NCI-H1694 (cell line): ENCODE measurements at regions not wholly inside any gene's neighbourhood (a gene's known extent, or its start where the extent isn't known, plus 50 kb on each side); places are given as distances from the start of the nearest gene placed in this dataset.
A peak's percentile ranks its signal among the peaks of the same experiment; 100 is the strongest.

Source experiments
- DNase-seq: peaks from one replicate; lab custom pipeline; 2025; lab: John Stamatoyannopoulos, UW

DNA sequence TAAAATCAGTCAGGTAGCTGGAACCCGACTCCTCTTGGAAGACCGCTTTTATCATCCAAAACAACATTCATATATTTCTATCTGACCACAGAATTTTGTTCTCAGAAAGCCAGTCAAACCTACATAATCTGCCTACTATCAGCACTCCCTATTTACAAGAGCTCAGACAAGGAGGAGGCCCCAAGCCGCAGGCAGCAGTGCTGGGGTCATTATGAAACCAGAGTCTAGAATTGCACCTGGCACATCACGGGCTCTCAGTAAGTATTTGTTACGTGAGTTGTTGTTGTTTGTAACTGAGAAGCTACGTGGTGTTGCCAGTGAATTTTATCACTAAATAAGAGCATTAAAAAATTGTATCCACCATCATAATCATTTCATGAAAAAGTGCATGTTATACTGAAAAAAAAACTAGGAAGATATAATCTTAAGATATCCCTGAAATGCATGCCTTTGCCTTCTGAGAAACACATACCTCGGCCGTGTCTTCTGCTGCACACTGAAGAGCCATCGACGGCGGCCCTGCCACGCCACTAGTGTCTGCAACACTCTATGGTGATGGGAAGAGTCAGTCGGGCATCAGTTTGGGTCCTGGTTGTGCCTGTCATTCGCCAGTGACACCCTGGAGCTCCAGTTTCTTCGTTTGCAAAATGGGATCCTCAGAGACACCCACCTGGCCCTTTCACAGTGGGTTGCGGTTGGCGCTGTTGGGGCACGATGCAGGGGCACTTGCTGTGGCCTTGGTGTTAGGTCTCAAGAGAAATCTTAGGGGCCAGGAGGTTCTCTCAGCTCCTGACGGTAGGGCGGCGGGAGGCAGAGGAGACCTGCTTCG lies 505.9 kb downstream of the EIPR1 start:
- DNase-seq = no peak

DNA sequence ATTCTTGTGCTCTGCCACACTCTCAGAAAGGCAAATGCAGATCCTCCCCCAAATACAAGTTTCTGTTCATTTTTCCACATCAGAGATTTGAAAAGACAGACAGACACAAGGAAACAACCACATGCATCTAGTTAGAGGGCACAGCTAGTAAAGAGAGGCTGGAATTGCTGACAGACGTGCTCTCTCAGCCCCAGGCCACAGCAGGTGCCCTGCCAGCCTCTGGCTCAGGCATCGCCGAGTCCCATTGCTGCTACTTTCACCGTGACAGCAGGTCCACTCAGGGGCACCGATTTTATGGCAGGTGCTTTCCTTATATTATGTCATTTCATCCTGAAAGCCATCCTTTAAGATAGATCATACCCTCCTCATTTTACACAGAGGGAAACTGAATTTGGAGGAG lies 507.5 kb downstream of the EIPR1 start:
- no peak for DNase-seq

- no peak for DNase-seq
Observed at GRCh38 chr2:2869553-2869952, 508.1 kb downstream of the EIPR1 start.

DNA sequence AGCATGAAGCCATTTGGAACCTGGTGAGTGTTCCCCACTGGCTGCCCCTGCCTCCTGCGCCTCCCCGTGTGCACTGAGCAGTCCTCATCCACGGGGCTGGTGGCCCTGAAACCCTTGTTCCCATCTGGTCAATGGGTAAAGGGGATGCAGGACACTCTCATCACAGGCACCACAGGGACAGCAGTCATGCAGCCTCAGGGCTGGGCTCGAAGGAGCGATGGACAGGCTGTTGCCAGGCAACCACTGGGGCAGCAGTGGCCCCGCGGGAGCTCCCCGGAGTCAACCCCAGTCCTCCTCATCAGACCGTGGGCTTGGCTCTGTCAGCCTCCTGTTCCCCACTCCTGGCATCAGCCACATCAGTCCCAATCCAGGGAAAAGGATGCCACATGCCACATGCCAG lies 509.5 kb downstream of the EIPR1 start:
- DNase-seq = no peak

DNA sequence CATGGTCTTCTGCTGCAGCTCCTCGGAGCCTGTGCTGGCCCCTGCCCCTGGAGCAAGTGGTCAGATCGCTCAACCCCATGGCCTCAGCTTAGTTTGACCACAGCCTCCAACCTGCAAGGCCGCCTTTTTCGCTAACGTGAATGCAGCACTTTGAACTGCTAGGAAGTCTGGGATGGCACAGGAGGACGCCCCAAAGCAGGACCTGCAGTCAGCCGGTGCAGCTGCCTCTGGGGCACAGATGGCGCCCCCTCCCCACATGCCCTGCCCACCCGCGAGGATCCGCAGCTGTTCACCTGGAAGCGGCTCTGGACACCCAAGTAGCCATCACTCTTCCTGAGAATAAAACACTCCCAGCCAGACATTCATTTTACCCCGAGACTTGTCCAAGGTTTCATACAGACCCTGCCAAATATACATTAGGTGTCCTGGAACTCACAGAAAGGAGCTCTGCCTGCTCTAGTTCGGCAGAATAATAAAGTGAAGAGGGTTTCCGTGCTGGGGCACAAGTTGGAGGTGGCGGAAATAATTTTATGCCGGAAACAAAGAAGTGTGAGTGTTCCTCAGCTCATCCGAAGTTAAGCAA lies 510.1 kb downstream of the EIPR1 start:
- no peak for DNase-seq

GRCh38 chr2:2866459-2866858 lies 511.2 kb downstream of the EIPR1 start:
- DNase-seq = no peak

DNA sequence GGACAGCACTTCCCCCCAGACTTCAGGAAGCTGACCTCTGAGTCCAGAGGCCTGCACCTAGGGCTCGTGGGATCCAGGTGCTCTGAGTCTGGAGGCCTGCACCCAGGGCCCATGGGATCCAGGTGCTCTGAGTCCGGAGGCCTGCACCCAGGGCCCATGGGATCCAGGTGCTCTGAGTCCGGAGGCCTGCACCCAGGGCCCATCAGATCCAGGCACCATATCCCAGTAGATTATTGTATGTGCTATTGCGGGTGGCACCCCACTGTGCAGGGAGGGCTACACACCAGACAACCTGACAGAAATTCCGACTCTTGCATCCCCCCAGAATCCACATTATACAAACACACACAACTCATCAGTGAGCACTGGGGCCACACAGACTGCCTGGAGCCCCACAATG lies 515.2 kb downstream of the EIPR1 start:
- no peak for DNase-seq

DNA sequence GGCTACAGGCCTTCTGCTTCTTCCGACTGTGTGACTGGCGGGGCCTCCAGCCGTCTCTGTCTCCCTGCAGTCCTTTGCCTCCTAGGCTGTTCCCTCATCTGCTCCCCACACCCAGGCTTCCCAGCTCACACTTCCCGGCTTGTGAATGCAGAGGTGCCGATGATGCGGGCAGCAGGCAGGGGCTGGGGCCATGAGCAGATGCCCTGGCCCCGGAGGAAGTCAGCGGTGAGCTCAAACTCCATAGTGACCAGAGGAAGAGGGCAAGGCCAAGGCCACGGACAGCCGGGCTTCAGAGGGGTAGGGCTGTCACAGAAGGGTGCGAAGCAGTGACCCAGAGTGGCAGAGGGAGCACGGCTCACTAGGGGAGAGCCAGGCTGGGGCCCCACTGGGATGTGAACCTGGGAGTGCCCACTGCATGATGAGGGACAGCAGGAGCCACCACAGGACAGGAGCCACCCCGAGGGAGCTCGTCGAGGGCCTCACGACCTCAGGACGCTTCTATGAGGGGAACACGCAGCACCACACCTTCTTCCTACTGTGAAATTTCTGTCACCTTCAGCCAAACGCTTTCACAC lies 515.9 kb downstream of the EIPR1 start:
- DNase-seq = no peak

DNA sequence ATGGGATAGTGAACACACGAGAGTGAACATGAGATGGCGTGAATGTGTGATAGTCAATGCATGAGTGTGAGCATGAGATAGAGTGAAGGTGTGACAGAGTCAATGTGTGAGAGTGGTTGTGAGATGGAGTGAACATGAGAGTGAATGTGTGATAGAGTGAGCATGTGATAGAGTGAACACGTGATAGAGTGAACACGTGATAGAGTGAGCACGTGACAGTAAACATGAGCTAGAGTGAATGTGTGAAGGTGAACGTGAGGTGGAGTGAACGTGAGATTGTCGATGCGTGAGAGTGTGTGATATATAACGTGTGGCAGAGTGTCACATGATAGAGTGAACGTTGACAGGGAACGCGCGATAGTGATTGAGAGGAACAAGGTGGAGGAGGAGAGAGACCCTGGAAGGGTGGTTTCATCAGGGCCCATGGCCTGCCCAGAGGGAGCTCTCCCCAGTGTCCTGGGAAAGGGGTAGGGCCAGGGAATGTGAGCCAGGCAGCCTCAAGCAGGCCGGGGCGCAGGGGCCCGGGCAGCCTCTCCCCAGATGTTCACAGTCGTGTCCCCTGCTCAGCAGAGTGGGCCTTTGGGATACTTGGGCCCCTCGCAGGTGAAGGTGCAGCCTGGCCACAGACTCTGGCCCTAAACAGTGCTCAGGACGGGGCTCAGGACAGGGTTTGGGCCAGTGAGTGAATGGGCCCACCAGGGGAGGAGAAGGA lies 516.9 kb downstream of the EIPR1 start:
- DNase-seq = no peak

GRCh38 chr2:2859732-2860131 lies 517.9 kb downstream of the EIPR1 start:
- DNase-seq = no peak

DNA sequence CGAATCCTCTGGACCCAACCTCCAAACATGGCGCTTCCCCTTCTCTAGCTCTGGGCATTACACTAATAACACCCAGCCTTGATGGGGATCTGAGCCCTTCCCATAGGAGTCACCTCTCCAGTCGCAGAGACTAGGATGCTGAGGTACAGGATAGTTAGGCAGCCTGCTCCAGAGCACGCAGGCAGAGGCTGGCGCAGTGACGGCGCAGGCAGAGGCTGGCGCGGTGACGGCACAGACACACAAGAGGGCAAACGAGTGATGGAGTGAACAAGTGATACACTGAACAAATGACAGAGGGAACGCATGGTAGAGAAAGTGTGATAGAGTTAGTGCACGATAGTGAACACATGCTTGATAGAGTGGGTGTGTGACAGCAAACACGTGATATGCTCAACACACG lies 518.5 kb downstream of the EIPR1 start:
- no peak for DNase-seq

DNA sequence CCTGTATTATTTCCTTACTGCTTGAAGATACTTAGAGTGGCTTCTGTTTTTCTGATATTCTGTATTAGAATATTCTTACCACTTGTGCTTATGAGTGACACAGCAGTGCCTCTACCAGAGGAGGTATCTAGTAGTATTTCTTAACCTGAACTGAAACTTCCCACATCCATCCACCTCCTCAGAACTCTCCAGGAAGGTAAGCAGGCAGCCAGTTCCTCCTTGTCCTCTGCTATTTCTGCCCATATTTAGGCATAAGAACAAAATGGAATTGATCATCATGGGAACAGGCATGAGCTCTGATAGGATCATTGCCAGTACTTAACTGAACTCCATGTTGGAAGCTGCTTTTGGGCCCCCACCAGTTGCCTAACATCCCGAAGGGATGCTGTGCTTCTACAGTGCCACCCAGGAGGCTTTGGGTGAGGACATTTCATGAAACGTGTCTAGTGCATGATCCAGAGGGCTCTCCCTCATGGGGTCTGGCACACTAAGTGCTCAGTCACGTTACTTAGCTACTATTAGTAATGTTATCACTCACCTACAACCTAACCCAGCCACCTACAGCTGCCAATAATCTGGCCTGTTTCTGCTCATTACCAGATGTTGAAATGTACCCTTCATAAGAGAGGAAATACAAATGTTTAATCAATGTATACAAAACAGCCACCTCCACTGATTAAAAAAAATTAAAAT lies 520.7 kb downstream of the EIPR1 start:
- DNase-seq = no peak

GRCh38 chr2:2855297-2855696 lies 522.3 kb downstream of the EIPR1 start:
- DNase-seq = no peak

GRCh38 chr2:2853346-2853745 lies 522.3 kb upstream of the MYT1L start:
- DNase-seq = no peak

GRCh38 chr2:2851806-2852777 lies 521.0 kb upstream of the MYT1L start:
- DNase-seq = no peak

DNA sequence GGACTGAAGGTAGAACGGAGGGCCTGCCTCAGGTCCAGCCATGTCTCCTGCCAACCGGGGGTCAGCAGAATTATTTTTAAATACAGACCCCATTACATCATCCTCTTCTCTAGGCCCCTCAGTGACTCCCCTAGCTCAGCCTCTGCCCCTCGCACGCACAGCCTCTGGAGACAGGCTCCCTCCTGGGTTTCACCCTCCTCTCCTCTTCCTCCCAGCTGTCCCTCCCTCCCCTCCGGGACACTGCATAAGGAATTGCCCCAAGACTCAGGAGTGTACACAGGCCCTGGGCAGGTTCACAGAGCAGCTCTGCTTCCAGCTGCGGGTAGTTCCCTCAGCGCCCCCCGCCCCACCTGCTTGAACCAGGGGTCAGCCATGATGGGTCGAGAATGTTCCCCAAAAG lies 520.2 kb upstream of the MYT1L start:
- DNase-seq = no peak

DNA sequence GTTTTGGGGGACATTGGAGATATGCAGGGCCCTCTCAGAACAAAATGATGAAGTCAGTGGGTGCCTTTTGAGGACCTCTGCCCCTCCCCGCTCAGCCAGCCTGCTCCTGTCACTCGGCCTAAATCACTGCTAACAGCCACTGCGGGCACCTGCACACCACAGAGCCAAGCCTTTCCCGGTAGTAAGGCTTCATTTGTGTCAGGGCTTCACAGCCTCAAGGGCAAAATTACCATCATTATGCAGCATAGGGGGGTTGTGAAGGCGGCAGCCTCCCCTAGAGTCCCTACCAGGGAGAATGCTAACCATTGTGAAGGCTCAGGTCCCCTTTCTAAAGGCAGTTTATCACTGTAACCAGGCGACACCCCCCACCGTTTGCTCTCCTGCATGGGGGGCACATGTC lies 519.8 kb upstream of the MYT1L start:
- no peak for DNase-seq

- DNase-seq = peak; percentile 58
Observed at GRCh38 chr2:2850218-2850755, 519.2 kb upstream of the MYT1L start.

DNA sequence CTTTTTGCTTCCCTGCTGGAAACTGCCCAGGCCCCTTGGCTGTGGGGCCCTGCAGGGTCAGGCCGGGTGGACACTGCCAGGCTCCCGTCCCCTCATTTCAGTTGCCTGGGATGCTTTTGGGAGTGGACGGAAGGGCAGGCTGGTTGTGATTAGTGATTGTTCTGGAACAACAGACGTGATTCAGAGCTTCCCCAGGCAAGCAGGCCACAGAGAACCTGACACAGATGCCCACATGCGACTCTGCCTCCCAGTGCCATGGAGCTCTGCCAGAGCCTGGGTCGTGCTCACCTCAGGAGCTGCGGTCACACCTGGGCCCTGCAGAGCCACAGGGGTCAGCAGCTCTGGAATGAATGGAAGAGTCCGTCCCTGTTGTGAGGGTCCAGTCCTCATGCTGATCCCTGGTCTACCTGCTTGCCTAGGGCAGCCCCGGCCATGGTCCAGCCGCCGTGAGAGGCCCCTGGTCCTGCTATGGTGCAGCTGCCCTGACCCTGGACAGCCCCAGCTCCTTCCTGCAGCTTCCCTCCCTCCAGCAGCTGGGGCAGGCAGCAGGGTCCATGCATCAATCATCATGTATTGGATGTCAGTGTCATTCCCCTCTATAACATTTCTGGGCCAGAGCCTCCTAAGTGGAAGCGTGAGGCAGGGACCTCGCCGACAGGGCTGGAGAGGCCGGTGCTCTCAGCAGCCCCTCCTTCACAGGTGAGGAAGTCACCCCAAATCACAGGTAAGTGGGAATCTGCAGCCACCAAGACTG lies 518.6 kb upstream of the MYT1L start:
- no peak for DNase-seq
